ENCODE measurements at regions not wholly inside any gene's neighbourhood (a gene's known extent, or its start where the extent isn't known, plus 50 kb on each side); places are given as distances from the start of the nearest gene placed in this dataset.
"Not testable (repeated sequence)": the region's sequence is repeated elsewhere in the genome, so short reads cannot be mapped to it uniquely, and the experiment has no call there.

GRCh38 chr5:111926026-111926425 is 169.0 kb upstream of the NREP start:
- no peak for DNase-seq (ENCODE audit: low read depth)
- no peak overlapping the region for H3K4me3 ChIP-seq (ENCODE audit: control insufficient read depth, low read depth, low read length)
- TF ChIP-seq CTCF (IDR thresholded peaks at IDR 0.05; ENCODE audit: control insufficient read depth, insufficient read depth, low read depth, low read length, missing control alignments): no peak

GRCh38 chr5:111922344-111922743 is 165.3 kb upstream of the NREP start:
- H3K4me3 ChIP-seq (ENCODE audit: control insufficient read depth, low read depth, low read length): no peak overlapping the region
- no peak for DNase-seq (ENCODE audit: low read depth)
- TF ChIP-seq CTCF (IDR thresholded peaks at IDR 0.05; ENCODE audit: control insufficient read depth, insufficient read depth, low read depth, low read length, missing control alignments): no peak

- DNase-seq (ENCODE audit: low read depth); H3K4me3 ChIP-seq (ENCODE audit: control insufficient read depth, low read depth, low read length): not testable (repeated sequence)
Measured at GRCh38 chr5:111921691-111922090, 164.7 kb upstream of the NREP start.

GRCh38 chr5:111914966-111915636 is 158.1 kb upstream of the NREP start:
- no peak for DNase-seq (ENCODE audit: low read depth)
- H3K4me3 ChIP-seq (ENCODE audit: control insufficient read depth, low read depth, low read length): no peak overlapping the region

GRCh38 chr5:111902436-111902835 is 145.4 kb upstream of the NREP start:
- no peak overlapping the region for H3K4me3 ChIP-seq (ENCODE audit: control insufficient read depth, low read depth, low read length)
- no peak for TF ChIP-seq CTCF (IDR thresholded peaks at IDR 0.05; ENCODE audit: control insufficient read depth, insufficient read depth, low read depth, low read length, missing control alignments)
- DNase-seq (ENCODE audit: low read depth): no peak

More at GRCh38 chr5:111914966-111915636, 158.1 kb upstream of the NREP start:
- no peak for TF ChIP-seq CTCF (IDR thresholded peaks at IDR 0.05; ENCODE audit: control insufficient read depth, insufficient read depth, low read depth, low read length, missing control alignments)

GRCh38 chr5:111901296-111901695 is 144.3 kb upstream of the NREP start:
- no peak for DNase-seq (ENCODE audit: low read depth)
- H3K4me3 ChIP-seq (ENCODE audit: control insufficient read depth, low read depth, low read length): no peak overlapping the region
- TF ChIP-seq CTCF (IDR thresholded peaks at IDR 0.05; ENCODE audit: control insufficient read depth, insufficient read depth, low read depth, low read length, missing control alignments): no peak

- no peak for TF ChIP-seq CTCF (IDR thresholded peaks at IDR 0.05; ENCODE audit: control insufficient read depth, insufficient read depth, low read depth, low read length, missing control alignments)
- DNase-seq (ENCODE audit: low read depth): peak; percentile 4
Measured at GRCh38 chr5:111892949-111893348, 136.0 kb upstream of the NREP start.

More at GRCh38 chr5:111892949-111893348, 136.0 kb upstream of the NREP start:
- H3K4me3 ChIP-seq (ENCODE audit: control insufficient read depth, low read depth, low read length): no peak overlapping the region

Measured in AG09309 (cell line).